HEK293T (cell line): ENCODE measurements at regions not wholly inside any gene's neighbourhood (a gene's known extent, or its start where the extent isn't known, plus 50 kb on each side); places are given as distances from the start of the nearest gene placed in this dataset.

ENCODE experiments used
- CTCF ChIA-PET: fragments of 350-600 bp; formaldehyde crosslinking; extraction: SDS; loops from one replicate; lab custom pipeline; 2021; ENCODE audit warnings: antibody characterized with exemption, inconsistent platforms; lab: Yijun Ruan, JAX
- POLR2A ChIA-PET: fragments of 350-600 bp; formaldehyde crosslinking; extraction: SDS; loops from one replicate; lab custom pipeline; 2020; ENCODE audit warnings: antibody characterized with exemption, inconsistent platforms; lab: Yijun Ruan, JAX
- DNase-seq: peaks from one replicate; pipeline ENCODE4 v3.0.0; 2012; ENCODE audit warnings: mixed read lengths; ENCODE audit errors: extremely low spot score
- ARNT ChIP-seq: fragments of 450-650 bp; IDR thresholded peaks from 2 replicates; pipeline ENCODE4 v1.6.1; 2017; ENCODE audit warnings: mild to moderate bottlenecking
- BHLHE40 ChIP-seq: fragments of 450-650 bp; IDR thresholded peaks from 2 replicates; pipeline ENCODE4 v1.6.1; 2016; ENCODE audit warnings: mild to moderate bottlenecking, moderate library complexity, borderline replicate concordance
- CTBP1 ChIP-seq: fragments of 450-650 bp; IDR thresholded peaks from 2 replicates; pipeline ENCODE4 v1.6.1; 2016; ENCODE audit warnings: borderline replicate concordance
- ELF4 ChIP-seq: fragments of 450-650 bp; IDR thresholded peaks from 2 replicates; pipeline ENCODE4 v1.6.1; 2017; ENCODE audit warnings: antibody characterized with exemption
- FOXA1 ChIP-seq: fragments of 450-650 bp; IDR thresholded peaks from 2 replicates; pipeline ENCODE4 v1.6.1; 2016; ENCODE audit warnings: mild to moderate bottlenecking
- FOXK2 ChIP-seq: fragments of 450-650 bp; IDR thresholded peaks from 2 replicates; pipeline ENCODE4 v1.6.1; 2016; ENCODE audit warnings: mild to moderate bottlenecking
- FOXM1 ChIP-seq: fragments of 450-650 bp; IDR thresholded peaks from 2 replicates; pipeline ENCODE4 v1.6.1; 2017; ENCODE audit warnings: mild to moderate bottlenecking, borderline replicate concordance
- HDGF ChIP-seq: fragments of 450-650 bp; IDR thresholded peaks from 2 replicates; pipeline ENCODE4 v1.6.1; 2017; ENCODE audit warnings: antibody characterized with exemption, borderline replicate concordance
- L3MBTL2 ChIP-seq: fragments of 450-650 bp; conservative IDR thresholded peaks from 2 replicates; pipeline ENCODE4 v1.6.1; 2016; ENCODE audit warnings: mild to moderate bottlenecking
- LEF1 ChIP-seq: fragments of 450-650 bp; IDR thresholded peaks from 2 replicates; pipeline ENCODE4 v1.6.1; 2017; ENCODE audit warnings: mild to moderate bottlenecking, borderline replicate concordance
- NFRKB ChIP-seq: fragments of 450-650 bp; IDR thresholded peaks from 2 replicates; pipeline ENCODE4 v1.6.1; 2016; ENCODE audit warnings: mild to moderate bottlenecking, moderate library complexity
- PKNOX1 ChIP-seq: fragments of 450-650 bp; IDR thresholded peaks from 2 replicates; pipeline ENCODE4 v1.6.1; 2016
- SP1 ChIP-seq: fragments of 450-650 bp; IDR thresholded peaks from 2 replicates; pipeline ENCODE4 v1.6.1; 2017
- SUZ12 ChIP-seq: fragments of 450-650 bp; IDR thresholded peaks from 2 replicates; pipeline ENCODE4 v1.6.1; 2016; ENCODE audit warnings: mild to moderate bottlenecking
- TARDBP ChIP-seq: fragments of 450-650 bp; IDR thresholded peaks from 2 replicates; pipeline ENCODE4 v1.6.1; 2016
- ZNF384 ChIP-seq: fragments of 450-650 bp; IDR thresholded peaks from 2 replicates; pipeline ENCODE4 v1.6.1; 2016

- TF ChIP-seq ARNT: no peak
- TF ChIP-seq BHLHE40: no peak
- no peak for TF ChIP-seq NFRKB
- no peak for TF ChIP-seq FOXK2
- TF ChIP-seq FOXM1: no peak
- no peak for TF ChIP-seq ELF4
- TF ChIP-seq SUZ12: no peak
- no peak for TF ChIP-seq FOXA1
- TF ChIP-seq ZNF384: no peak
- TF ChIP-seq LEF1: no peak
- no peak for TF ChIP-seq PKNOX1
- no peak for TF ChIP-seq HDGF
- no peak for TF ChIP-seq L3MBTL2
- TF ChIP-seq TARDBP: no peak
- no peak for TF ChIP-seq CTBP1
- no peak for TF ChIP-seq SP1
- ChIA-PET POLR2A (no interaction called here), CTCF (no interaction called here)
- no peak for DNase-seq
Observed at GRCh38 chr3:190990898-190991297, 128.4 kb upstream of the GMNC start.

DNA sequence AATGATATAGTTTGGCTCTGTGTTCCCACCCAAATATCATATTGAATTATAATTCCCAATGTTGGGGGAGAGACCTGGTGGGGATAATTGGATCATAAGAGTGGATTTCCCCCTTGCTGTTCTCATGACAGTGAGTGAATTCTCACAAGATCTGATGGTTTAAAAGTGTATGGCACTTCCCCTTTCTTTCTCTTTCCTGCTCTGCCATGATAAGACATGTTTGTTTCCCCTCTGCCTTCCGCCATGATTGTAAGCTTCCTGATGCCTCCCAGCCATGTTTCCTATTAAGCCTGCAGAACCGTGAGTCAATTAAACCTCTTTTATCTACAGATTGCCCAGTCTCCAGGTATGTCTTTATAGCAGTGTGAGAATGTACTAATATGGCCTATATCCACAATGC, 126.7 kb upstream of the GMNC start:
- CTCF ChIA-PET: no interaction called here
- POLR2A ChIA-PET: no interaction called here
- TF ChIP-seq BHLHE40 (no peak), NFRKB (no peak), ARNT (no peak), FOXM1 (no peak), SUZ12 (no peak), ELF4 (no peak), HDGF (no peak), CTBP1 (no peak), LEF1 (no peak), PKNOX1 (no peak), FOXA1 (no peak), ZNF384 (no peak)
- no peak for DNase-seq

GRCh38 chr3:190988102-190988501, 125.6 kb upstream of the GMNC start:
- no peak for TF ChIP-seq ELF4
- TF ChIP-seq L3MBTL2: no peak
- TF ChIP-seq ARNT: no peak
- no peak for TF ChIP-seq SP1
- TF ChIP-seq FOXA1: no peak
- no peak for TF ChIP-seq TARDBP
- TF ChIP-seq CTBP1: no peak
- no peak for TF ChIP-seq PKNOX1
- TF ChIP-seq NFRKB: no peak
- TF ChIP-seq HDGF: no peak
- no peak for TF ChIP-seq FOXK2
- no peak for TF ChIP-seq ZNF384
- TF ChIP-seq SUZ12: no peak
- no peak for TF ChIP-seq BHLHE40
- TF ChIP-seq LEF1: no peak
- no peak for TF ChIP-seq FOXM1

GRCh38 chr3:190984502-190985244, 122.2 kb upstream of the GMNC start:
- DNase-seq: no peak
- POLR2A ChIA-PET: no interaction called here
- CTCF ChIA-PET: no interaction called here
- TF ChIP-seq HDGF (no peak), ZNF384 (no peak)

More at GRCh38 chr3:190988102-190988501, 125.6 kb upstream of the GMNC start:
- ChIA-PET POLR2A (no interaction called here), CTCF (no interaction called here)
- no peak for DNase-seq

DNA sequence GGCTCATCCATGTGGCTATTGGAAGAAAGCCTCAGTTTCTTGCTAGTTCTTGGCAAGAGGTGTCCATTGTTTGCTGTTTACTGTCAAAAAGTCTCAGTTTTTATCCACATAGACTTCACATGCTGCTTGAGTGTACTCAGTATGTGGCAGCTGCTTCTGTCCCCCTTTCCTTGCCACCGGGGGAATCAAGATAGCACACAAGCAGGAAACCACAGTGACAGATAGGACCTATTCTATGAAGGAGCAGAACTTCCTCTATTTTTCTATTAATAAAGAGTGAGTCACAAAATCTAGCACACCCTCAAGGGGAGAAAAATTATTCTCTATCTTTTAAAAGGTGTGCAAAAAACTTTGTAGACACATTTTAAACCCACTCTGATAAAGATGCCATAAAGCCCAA, 121.4 kb upstream of the GMNC start:
- POLR2A ChIA-PET: no interaction called here
- CTCF ChIA-PET: no interaction called here
- no peak for TF ChIP-seq LEF1
- TF ChIP-seq NFRKB: no peak
- no peak for TF ChIP-seq FOXK2
- TF ChIP-seq SP1: no peak
- no peak for TF ChIP-seq ARNT
- no peak for TF ChIP-seq ZNF384
- TF ChIP-seq SUZ12: no peak
- no peak for TF ChIP-seq HDGF
- TF ChIP-seq PKNOX1: no peak
- TF ChIP-seq L3MBTL2: no peak
- no peak for TF ChIP-seq ELF4
- TF ChIP-seq FOXM1: no peak
- no peak for DNase-seq
